SK-N-MC (cell line): ENCODE measurements at regions not wholly inside any gene's neighbourhood (a gene's known extent, or its start where the extent isn't known, plus 50 kb on each side); places are given as distances from the start of the nearest gene placed in this dataset.
A peak's percentile ranks its signal among the peaks of the same experiment; 100 is the strongest.

Experiments
- DNase-seq: peaks from one replicate; pipeline ENCODE4 v3.0.0-alpha.2; 2011; ENCODE audit warnings: low read depth, low spot score
- H3K27ac ChIP-seq: fragments of 200-600 bp; sonication (generic); 2 replicates; pipeline ENCODE4 v1.5.1; 2016; ENCODE audit warnings: mixed run types
- H3K36me3 ChIP-seq: fragments of 200-600 bp; sonication (generic); 2 replicates; pipeline ENCODE4 v1.6.1; 2017; ENCODE audit warnings: antibody characterized with exemption, low read length, mixed read lengths; ENCODE audit not compliant: insufficient read depth
- H3K4me3 ChIP-seq: fragments of 200-600 bp; sonication (generic); 2 replicates; pipeline ENCODE4 v1.5.1; 2016
- H3K9ac ChIP-seq: fragments of 200-600 bp; sonication (generic); 2 replicates; pipeline ENCODE4 v1.8.0; 2017; ENCODE audit warnings: mixed run types, mixed read lengths; ENCODE audit not compliant: insufficient read length
- H3K9me3 ChIP-seq: fragments of 200-600 bp; sonication (generic); 2 replicates; pipeline ENCODE4 v1.6.1; 2017; ENCODE audit warnings: low read depth, mild to moderate bottlenecking, antibody characterized with exemption, low read length, moderate library complexity, mixed read lengths
- EZH2 ChIP-seq: fragments of 200-600 bp; sonication (generic); IDR thresholded peaks from one replicate; pipeline ENCODE4 v1.6.1; 2017; ENCODE audit warnings: antibody characterized with exemption
- FOXP2 ChIP-seq: optimal IDR thresholded peaks from 2 replicates; pipeline ENCODE3; 2011; ENCODE audit warnings: mild to moderate bottlenecking, moderate library complexity; ENCODE audit not compliant: insufficient read depth; ENCODE audit errors: extremely low read length, control extremely low read depth
- POLR2AphosphoS5 ChIP-seq: IDR thresholded peaks from 2 replicates; pipeline ENCODE4 v1.6.1; 2012; ENCODE audit warnings: mild to moderate bottlenecking, low read depth, low read length, borderline replicate concordance

GRCh38 chr10:129020651-129021330, 446.2 kb upstream of the MGMT start:
- H3K9me3 ChIP-seq = no peaks in the 10 kb centered on the region
- H3K4me3 ChIP-seq = no peak overlapping the region
- no peak overlapping the region for H3K9ac ChIP-seq
- H3K36me3 ChIP-seq = no peaks in the 10 kb centered on the region
- TF ChIP-seq EZH2 (no peak), POLR2AphosphoS5 (no peak), FOXP2 (no peak)
- H3K27ac ChIP-seq = no peak overlapping the region
- DNase-seq = no peak

GRCh38 chr10:129021594-129022304, 445.3 kb upstream of the MGMT start:
- no peak for TF ChIP-seq POLR2AphosphoS5
- no peak for TF ChIP-seq FOXP2
- no peak for TF ChIP-seq EZH2
- H3K27ac ChIP-seq = no peak overlapping the region
- no peaks in the 10 kb centered on the region for H3K9me3 ChIP-seq
- H3K36me3 ChIP-seq = no peaks in the 10 kb centered on the region
- DNase-seq = no peak
- H3K4me3 ChIP-seq = no peak overlapping the region
- H3K9ac ChIP-seq = no peak overlapping the region

- Histone ChIP-seq H3K4me3 (no peak overlapping the region), H3K9ac (no peak overlapping the region), H3K36me3 (no peaks in the 10 kb centered on the region), H3K27ac (no peak overlapping the region), H3K9me3 (no peaks in the 10 kb centered on the region)
- DNase-seq = no peak
- no peak for TF ChIP-seq FOXP2
- no peak for TF ChIP-seq EZH2
- TF ChIP-seq POLR2AphosphoS5 = no peak
These were observed 444.0 kb upstream of the MGMT start for GRCh38 chr10:129023082-129023481.

GRCh38 chr10:129024046-129024445, 443.0 kb upstream of the MGMT start:
- Histone ChIP-seq H3K27ac (no peak overlapping the region), H3K9me3 (no peaks in the 10 kb centered on the region), H3K9ac (no peak overlapping the region), H3K36me3 (no peaks in the 10 kb centered on the region), H3K4me3 (no peak overlapping the region)
- DNase-seq = no peak
- no peak for TF ChIP-seq FOXP2
- TF ChIP-seq POLR2AphosphoS5 = no peak
- TF ChIP-seq EZH2 = no peak

GRCh38 chr10:129025787-129026186, 441.3 kb upstream of the MGMT start:
- Histone ChIP-seq H3K9me3 (no peaks in the 10 kb centered on the region), H3K4me3 (no peak overlapping the region), H3K27ac (peak overlapping the region; percentile 95), H3K36me3 (no peaks in the 10 kb centered on the region), H3K9ac (no peak overlapping the region)
- TF ChIP-seq EZH2 = no peak
- no peak for TF ChIP-seq FOXP2
- TF ChIP-seq POLR2AphosphoS5 = no peak
- DNase-seq = no peak

- no peak for TF ChIP-seq EZH2
- no peak for TF ChIP-seq POLR2AphosphoS5
- TF ChIP-seq FOXP2 = no peak
- H3K27ac ChIP-seq = peak overlapping the region; percentile 95
- DNase-seq = no peak
- no peaks in the 10 kb centered on the region for H3K9me3 ChIP-seq
- H3K4me3 ChIP-seq = peak overlapping the region; percentile 68
- H3K36me3 ChIP-seq = no peaks in the 10 kb centered on the region
- H3K9ac ChIP-seq = peak overlapping the region; percentile 45
These were observed 439.1 kb upstream of the MGMT start for GRCh38 chr10:129027906-129028305.

GRCh38 chr10:129028451-129028850, 438.6 kb upstream of the MGMT start:
- TF ChIP-seq EZH2 (no peak), POLR2AphosphoS5 (no peak), FOXP2 (no peak)
- Histone ChIP-seq H3K9me3 (no peaks in the 10 kb centered on the region), H3K27ac (peak overlapping the region; percentile 95), H3K36me3 (no peaks in the 10 kb centered on the region), H3K4me3 (peak overlapping the region; percentile 68; the same call in 1 of the 2 replicates), H3K9ac (peak overlapping the region; percentile 45)
- no peak for DNase-seq

- Histone ChIP-seq H3K4me3 (peak overlapping the region; percentile 15), H3K9ac (peak overlapping the region; percentile 26), H3K27ac (peak overlapping the region; percentile 95), H3K36me3 (no peaks in the 10 kb centered on the region), H3K9me3 (no peaks in the 10 kb centered on the region)
- DNase-seq = no peak
- no peak for TF ChIP-seq FOXP2
- no peak for TF ChIP-seq POLR2AphosphoS5
- no peak for TF ChIP-seq EZH2
These were observed 438.0 kb upstream of the MGMT start for GRCh38 chr10:129029051-129029450.
